Peyer's patch (tissue), 4 donors: ENCODE measurements at regions not wholly inside any gene's neighbourhood (a gene's known extent, or its start where the extent isn't known, plus 50 kb on each side); places are given as distances from the start of the nearest gene placed in this dataset.

Experiments
- DNase-seq, 3 donors: peaks; one replicate each; pipeline ENCODE4 v3.0.0-alpha.2; 2017 to 2019
- H3K27ac ChIP-seq, 4 donors: fragments of 200-600 bp; sonication (generic); one replicate each; pipeline ENCODE4 v1.5.1; 2016 to 2019
- H3K27me3 ChIP-seq, 2 donors: fragments of 200-600 bp; sonication (generic); one replicate each; pipeline ENCODE4 v1.5.1; 2019
- H3K36me3 ChIP-seq, 3 donors: fragments of 200-600 bp; sonication (generic); one replicate each; pipeline ENCODE4 v1.5.1; 2016 to 2019
- H3K4me1 ChIP-seq, 4 donors: fragments of 200-600 bp; sonication (generic); one replicate each; pipeline ENCODE4 v1.5.1; 2016 to 2019
- H3K4me3 ChIP-seq, 4 donors: fragments of 200-600 bp; sonication (generic); 1 replicate in 3 of 4; 2 replicates in 1 of 4; pipeline ENCODE4 v1.5.1; 2016 to 2019; ENCODE audit warnings: mild to moderate bottlenecking in 1 of 4
- H3K9me3 ChIP-seq, 4 donors: fragments of 200-600 bp; sonication (generic); one replicate each; pipeline ENCODE4 v1.5.1; 2016 to 2019; ENCODE audit warnings: mild to moderate bottlenecking in 1 of 4
- POLR2A ChIP-seq, 2 donors: fragments of 450-650 bp; IDR thresholded peaks; one replicate each; pipeline ENCODE4 v1.5.1; 2017; ENCODE audit warnings: antibody characterized with exemption in 2 of 2, mild to moderate bottlenecking in 2 of 2, moderate library complexity in 2 of 2
- TF ChIP-seq, protein P1 (sequence below), 6 experiments: fragments of 450-650 bp in 4 of 6; fragments of 200-600 bp in 2 of 6; sonication (generic) in 1 of 6; IDR thresholded peaks; one replicate each; pipeline ENCODE4 v1.5.1; 2017 to 2019; ENCODE audit warnings: antibody characterized with exemption in 6 of 6, mild to moderate bottlenecking in 3 of 6, moderate library complexity in 1 of 6

DNA sequence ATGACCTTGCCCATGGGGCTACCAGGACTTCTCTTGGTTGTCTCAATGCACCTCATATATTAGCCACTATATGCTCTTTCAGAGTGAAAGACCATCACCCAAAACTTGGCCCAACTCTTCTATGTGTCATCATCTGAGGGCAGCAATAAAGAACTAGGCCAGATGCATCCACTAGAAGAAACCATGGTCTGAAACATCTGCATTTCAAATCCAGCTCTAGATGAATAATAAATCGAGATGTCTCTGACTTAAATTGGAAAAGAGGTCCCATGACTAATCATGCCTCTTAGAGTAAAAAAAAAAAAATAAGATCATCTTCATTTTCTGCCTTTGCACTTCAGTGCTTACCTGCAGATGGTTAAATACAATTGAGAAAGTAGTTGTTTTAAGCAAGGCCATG is 397.6 kb upstream of the PITX2 start:
- Histone ChIP-seq H3K4me1 (no peaks in the 10 kb centered on the region), H3K36me3 (no peaks in the 10 kb centered on the region), H3K4me3 (no peak overlapping the region), H3K9me3 (no peaks in the 10 kb centered on the region), H3K27me3 (no peaks in the 10 kb centered on the region), H3K27ac (no peak overlapping the region)
- TF ChIP-seq, protein P1, sequence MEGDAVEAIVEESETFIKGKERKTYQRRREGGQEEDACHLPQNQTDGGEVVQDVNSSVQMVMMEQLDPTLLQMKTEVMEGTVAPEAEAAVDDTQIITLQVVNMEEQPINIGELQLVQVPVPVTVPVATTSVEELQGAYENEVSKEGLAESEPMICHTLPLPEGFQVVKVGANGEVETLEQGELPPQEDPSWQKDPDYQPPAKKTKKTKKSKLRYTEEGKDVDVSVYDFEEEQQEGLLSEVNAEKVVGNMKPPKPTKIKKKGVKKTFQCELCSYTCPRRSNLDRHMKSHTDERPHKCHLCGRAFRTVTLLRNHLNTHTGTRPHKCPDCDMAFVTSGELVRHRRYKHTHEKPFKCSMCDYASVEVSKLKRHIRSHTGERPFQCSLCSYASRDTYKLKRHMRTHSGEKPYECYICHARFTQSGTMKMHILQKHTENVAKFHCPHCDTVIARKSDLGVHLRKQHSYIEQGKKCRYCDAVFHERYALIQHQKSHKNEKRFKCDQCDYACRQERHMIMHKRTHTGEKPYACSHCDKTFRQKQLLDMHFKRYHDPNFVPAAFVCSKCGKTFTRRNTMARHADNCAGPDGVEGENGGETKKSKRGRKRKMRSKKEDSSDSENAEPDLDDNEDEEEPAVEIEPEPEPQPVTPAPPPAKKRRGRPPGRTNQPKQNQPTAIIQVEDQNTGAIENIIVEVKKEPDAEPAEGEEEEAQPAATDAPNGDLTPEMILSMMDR (IDR thresholded peaks at IDR 0.05) = no peak
- TF ChIP-seq POLR2A (IDR thresholded peaks at IDR 0.05) = no peak
- DNase-seq = no peak

DNA sequence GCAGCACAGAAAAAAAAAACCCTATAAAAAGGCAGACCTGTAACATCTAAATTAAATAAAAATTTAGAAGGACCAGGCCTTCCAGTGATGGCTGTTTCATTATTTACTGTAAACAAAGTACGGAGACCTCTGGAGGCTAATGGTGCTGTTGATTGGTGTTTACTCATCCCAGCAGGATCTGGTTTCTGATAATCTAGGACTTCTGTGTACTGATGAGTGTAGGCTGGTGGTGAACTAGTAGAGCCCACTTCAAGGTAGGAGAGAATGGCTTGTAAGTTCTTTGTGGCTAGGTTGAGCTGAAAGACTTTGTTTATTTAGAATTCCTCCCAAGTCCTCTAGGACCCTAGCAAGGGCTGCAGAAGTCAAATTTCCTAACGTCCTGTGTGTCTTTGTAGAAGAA is 398.1 kb upstream of the PITX2 start:
- no peak for TF ChIP-seq POLR2A (IDR thresholded peaks at IDR 0.05)
- TF ChIP-seq, protein P1 (IDR thresholded peaks at IDR 0.05) = no peak
- Histone ChIP-seq H3K36me3 (no peaks in the 10 kb centered on the region), H3K27me3 (no peaks in the 10 kb centered on the region), H3K9me3 (no peaks in the 10 kb centered on the region), H3K4me3 (no peak overlapping the region), H3K27ac (no peak overlapping the region), H3K4me1 (no peaks in the 10 kb centered on the region)
- no peak for DNase-seq

DNA sequence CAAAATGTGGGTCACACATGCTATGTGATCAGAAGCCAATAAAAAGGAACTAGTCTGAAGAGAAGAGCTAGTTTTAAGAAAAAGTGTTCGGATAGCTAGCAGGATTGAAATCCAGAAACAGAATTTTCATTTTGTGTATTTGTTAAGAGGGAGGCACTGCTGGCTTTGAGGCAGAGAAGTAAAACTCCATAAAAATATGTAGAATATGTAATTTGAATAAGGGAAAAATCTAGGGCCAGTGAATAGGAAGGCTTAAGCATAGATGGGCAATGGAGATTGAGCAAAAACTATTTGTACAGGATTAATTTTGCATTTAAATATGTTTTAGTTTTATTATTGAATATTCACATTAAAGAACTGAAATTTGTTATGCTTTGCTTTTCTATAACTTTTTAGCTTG is 399.9 kb upstream of the PITX2 start:
- Histone ChIP-seq H3K9me3 (no peaks in the 10 kb centered on the region), H3K4me3 (no peak overlapping the region), H3K36me3 (no peaks in the 10 kb centered on the region), H3K27ac (no peak overlapping the region), H3K27me3 (no peaks in the 10 kb centered on the region), H3K4me1 (no peaks in the 10 kb centered on the region)
- DNase-seq = no peak
- TF ChIP-seq, protein P1 (IDR thresholded peaks at IDR 0.05) = no peak
- TF ChIP-seq POLR2A (IDR thresholded peaks at IDR 0.05) = no peak

DNA sequence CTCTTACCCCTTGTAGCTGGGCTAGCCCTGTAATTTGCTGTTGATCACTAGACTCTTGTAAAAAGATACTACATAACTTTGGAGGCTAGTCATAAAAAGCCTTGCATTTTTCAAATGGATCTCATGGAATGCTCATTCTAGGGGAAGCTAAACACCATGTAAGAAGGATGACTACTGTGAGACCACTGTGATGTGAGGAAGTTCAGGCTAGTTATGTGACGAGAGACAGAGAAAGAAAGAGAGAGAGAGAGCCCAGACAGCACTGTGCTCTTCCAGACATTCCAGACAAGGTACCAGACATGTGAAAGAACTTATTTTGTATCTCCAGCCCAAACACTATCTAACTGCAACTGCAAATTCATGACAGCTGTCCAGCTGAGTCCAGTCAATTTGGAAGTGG is 404.6 kb upstream of the PITX2 start:
- Histone ChIP-seq H3K27ac (no peak overlapping the region), H3K4me3 (no peak overlapping the region), H3K27me3 (no peaks in the 10 kb centered on the region), H3K4me1 (no peaks in the 10 kb centered on the region), H3K9me3 (no peaks in the 10 kb centered on the region), H3K36me3 (no peaks in the 10 kb centered on the region)
- TF ChIP-seq, protein P1 (IDR thresholded peaks at IDR 0.05) = no peak
- no peak for TF ChIP-seq POLR2A (IDR thresholded peaks at IDR 0.05)
- DNase-seq = no peak

DNA sequence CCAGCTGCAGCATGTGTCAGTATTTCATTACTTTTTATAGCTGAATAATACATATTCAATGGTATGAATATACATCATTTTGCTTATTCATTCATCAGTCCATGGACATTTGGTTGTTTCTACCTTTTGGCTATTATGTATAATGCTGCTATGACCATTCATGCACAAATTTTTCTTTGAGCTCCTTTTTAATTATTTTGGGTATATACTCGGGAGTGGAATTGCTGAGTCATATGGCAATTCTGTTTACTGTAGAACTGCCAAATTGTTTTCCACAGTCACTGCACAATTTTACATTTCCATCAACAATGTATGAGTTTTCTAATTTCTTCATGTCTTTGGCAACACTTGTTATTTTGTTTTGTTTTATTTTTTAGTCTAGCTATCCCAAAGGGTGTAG is 405.9 kb upstream of the PITX2 start:
- Histone ChIP-seq H3K4me1 (no peaks in the 10 kb centered on the region), H3K27ac (no peak overlapping the region), H3K27me3 (no peaks in the 10 kb centered on the region), H3K4me3 (no peak overlapping the region), H3K36me3 (no peaks in the 10 kb centered on the region), H3K9me3 (no peaks in the 10 kb centered on the region)
- no peak for DNase-seq
- TF ChIP-seq, protein P1 (IDR thresholded peaks at IDR 0.05) = no peak
- no peak for TF ChIP-seq POLR2A (IDR thresholded peaks at IDR 0.05)

DNA sequence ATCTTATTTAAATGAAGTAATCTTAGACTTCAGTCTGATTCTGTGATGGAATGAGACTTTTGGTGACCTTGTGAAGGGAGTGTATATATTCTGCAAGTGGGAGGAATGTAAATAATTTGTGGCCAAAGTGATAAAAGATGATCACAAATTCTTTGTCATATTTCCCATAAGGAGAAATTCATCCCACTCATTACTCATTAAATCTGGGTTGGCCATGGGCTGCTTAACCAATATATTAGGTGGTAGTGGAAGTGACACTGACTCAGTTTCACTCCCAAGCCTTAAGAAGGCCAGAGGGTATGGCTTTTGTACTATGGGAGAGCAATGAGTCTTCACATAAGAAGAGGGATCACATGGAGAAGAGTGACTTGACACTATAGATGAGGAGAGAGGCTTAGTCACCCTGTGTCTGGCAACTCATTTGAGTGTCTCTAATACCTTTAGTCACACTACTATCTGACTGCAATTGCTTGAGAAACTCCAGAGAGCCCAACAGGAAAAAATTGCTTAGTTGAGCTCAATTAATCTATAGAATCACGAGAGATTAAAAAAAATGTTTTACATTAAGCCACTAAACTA is 408.2 kb upstream of the PITX2 start:
- DNase-seq = no peak
- H3K36me3 ChIP-seq = no peaks in the 10 kb centered on the region
- H3K4me3 ChIP-seq = no peak overlapping the region
- H3K4me1 ChIP-seq = no peaks in the 10 kb centered on the region
- no peak overlapping the region for H3K27ac ChIP-seq
- H3K27me3 ChIP-seq = no peaks in the 10 kb centered on the region
- TF ChIP-seq, protein P1 (IDR thresholded peaks at IDR 0.05) = no peak
- no peak for TF ChIP-seq POLR2A (IDR thresholded peaks at IDR 0.05)
- H3K9me3 ChIP-seq = no peaks in the 10 kb centered on the region
